ENCODE measurements at regions not wholly inside any gene's neighbourhood (a gene's known extent, or its start where the extent isn't known, plus 50 kb on each side); places are given as distances from the start of the nearest gene placed in this dataset.

GRCh38 chr5:54761213-54761701 is 224.1 kb downstream of the ESM1 start:
- Histone ChIP-seq H3K4me1 (ENCODE audit: insufficient read depth, low read length) (peaks cover 11% of the 10 kb centered on the region), H3K27me3 (ENCODE audit: insufficient read depth, low read length) (no peaks in the 10 kb centered on the region), H2AFZ (ENCODE audit: low read depth, low read length) (no peak overlapping the region), H3K4me3 (ENCODE audit: low read length) (no peak overlapping the region), H3K36me3 (ENCODE audit: insufficient read depth, low read length) (no peaks in the 10 kb centered on the region), H3K9me3 (ENCODE audit: low read length) (no peaks in the 10 kb centered on the region)

- H3K36me3 ChIP-seq (ENCODE audit: insufficient read depth, low read length), result no peaks in the 10 kb centered on the region
- peaks cover 11% of the 10 kb centered on the region for H3K4me1 ChIP-seq (ENCODE audit: insufficient read depth, low read length)
- no peak overlapping the region for H3K4me3 ChIP-seq (ENCODE audit: low read length)
- H3K9me3 ChIP-seq (ENCODE audit: low read length), result no peaks in the 10 kb centered on the region
- no peaks in the 10 kb centered on the region for H3K27me3 ChIP-seq (ENCODE audit: insufficient read depth, low read length)
- H2AFZ ChIP-seq (ENCODE audit: low read depth, low read length), result no peak overlapping the region
Measured at GRCh38 chr5:54760182-54760935, 225.0 kb downstream of the ESM1 start.

- H3K36me3 ChIP-seq (ENCODE audit: insufficient read depth, low read length), result no peaks in the 10 kb centered on the region
- no peaks in the 10 kb centered on the region for H3K9me3 ChIP-seq (ENCODE audit: low read length)
- peaks cover 11% of the 10 kb centered on the region for H3K4me1 ChIP-seq (ENCODE audit: insufficient read depth, low read length)
- H2AFZ ChIP-seq (ENCODE audit: low read depth, low read length), result no peak overlapping the region
- no peaks in the 10 kb centered on the region for H3K27me3 ChIP-seq (ENCODE audit: insufficient read depth, low read length)
- no peak overlapping the region for H3K4me3 ChIP-seq (ENCODE audit: low read length)
Measured at GRCh38 chr5:54758038-54758437, 227.4 kb downstream of the ESM1 start.

- Histone ChIP-seq H2AFZ (ENCODE audit: low read depth, low read length) (no peak overlapping the region), H3K4me3 (ENCODE audit: low read length) (no peak overlapping the region), H3K9me3 (ENCODE audit: low read length) (no peaks in the 10 kb centered on the region)
Measured at GRCh38 chr5:54757541-54757940, 227.9 kb downstream of the ESM1 start.

GRCh38 chr5:54756796-54757402 is 228.5 kb downstream of the ESM1 start:
- no peak overlapping the region for H3K4me3 ChIP-seq (ENCODE audit: low read length)
- no peaks in the 10 kb centered on the region for H3K36me3 ChIP-seq (ENCODE audit: insufficient read depth, low read length)
- H3K27me3 ChIP-seq (ENCODE audit: insufficient read depth, low read length), result no peaks in the 10 kb centered on the region
- H3K4me1 ChIP-seq (ENCODE audit: insufficient read depth, low read length), result peaks cover 11% of the 10 kb centered on the region
- no peak overlapping the region for H2AFZ ChIP-seq (ENCODE audit: low read depth, low read length)
- no peaks in the 10 kb centered on the region for H3K9me3 ChIP-seq (ENCODE audit: low read length)

More at GRCh38 chr5:54757541-54757940, 227.9 kb downstream of the ESM1 start:
- no peaks in the 10 kb centered on the region for H3K27me3 ChIP-seq (ENCODE audit: insufficient read depth, low read length)
- H3K4me1 ChIP-seq (ENCODE audit: insufficient read depth, low read length), result peaks cover 11% of the 10 kb centered on the region
- H3K36me3 ChIP-seq (ENCODE audit: insufficient read depth, low read length), result no peaks in the 10 kb centered on the region

GRCh38 chr5:54756301-54756700 is 229.1 kb downstream of the ESM1 start:
- Histone ChIP-seq H2AFZ (ENCODE audit: low read depth, low read length) (no peak overlapping the region), H3K36me3 (ENCODE audit: insufficient read depth, low read length) (no peaks in the 10 kb centered on the region), H3K27me3 (ENCODE audit: insufficient read depth, low read length) (no peaks in the 10 kb centered on the region), H3K9me3 (ENCODE audit: low read length) (peaks cover 3% of the 10 kb centered on the region), H3K4me1 (ENCODE audit: insufficient read depth, low read length) (peaks cover 9% of the 10 kb centered on the region), H3K4me3 (ENCODE audit: low read length) (no peak overlapping the region)

GRCh38 chr5:54754878-54755277 is 230.5 kb downstream of the ESM1 start:
- Histone ChIP-seq H3K4me3 (ENCODE audit: low read length) (no peak overlapping the region), H3K36me3 (ENCODE audit: insufficient read depth, low read length) (no peaks in the 10 kb centered on the region), H3K27me3 (ENCODE audit: insufficient read depth, low read length) (no peaks in the 10 kb centered on the region), H3K9me3 (ENCODE audit: low read length) (peaks cover 3% of the 10 kb centered on the region), H3K4me1 (ENCODE audit: insufficient read depth, low read length) (no peaks in the 10 kb centered on the region), H2AFZ (ENCODE audit: low read depth, low read length) (no peak overlapping the region)

- Histone ChIP-seq H3K4me1 (ENCODE audit: insufficient read depth, low read length) (no peaks in the 10 kb centered on the region), H3K27me3 (ENCODE audit: insufficient read depth, low read length) (no peaks in the 10 kb centered on the region), H2AFZ (ENCODE audit: low read depth, low read length) (no peak overlapping the region), H3K4me3 (ENCODE audit: low read length) (no peak overlapping the region), H3K9me3 (ENCODE audit: low read length) (peaks cover 3% of the 10 kb centered on the region), H3K36me3 (ENCODE audit: insufficient read depth, low read length) (no peaks in the 10 kb centered on the region)
Measured at GRCh38 chr5:54754420-54754819, 231.0 kb downstream of the ESM1 start.

GRCh38 chr5:54753753-54754152 is 231.6 kb downstream of the ESM1 start:
- H3K9me3 ChIP-seq (ENCODE audit: low read length), result peaks cover 3% of the 10 kb centered on the region
- no peak overlapping the region for H2AFZ ChIP-seq (ENCODE audit: low read depth, low read length)
- no peaks in the 10 kb centered on the region for H3K36me3 ChIP-seq (ENCODE audit: insufficient read depth, low read length)
- H3K4me1 ChIP-seq (ENCODE audit: insufficient read depth, low read length), result no peaks in the 10 kb centered on the region
- H3K27me3 ChIP-seq (ENCODE audit: insufficient read depth, low read length), result no peaks in the 10 kb centered on the region
- no peak overlapping the region for H3K4me3 ChIP-seq (ENCODE audit: low read length)

- H3K4me1 ChIP-seq (ENCODE audit: insufficient read depth, low read length), result no peaks in the 10 kb centered on the region
- peaks cover 3% of the 10 kb centered on the region for H3K9me3 ChIP-seq (ENCODE audit: low read length)
- no peak overlapping the region for H3K4me3 ChIP-seq (ENCODE audit: low read length)
- no peaks in the 10 kb centered on the region for H3K27me3 ChIP-seq (ENCODE audit: insufficient read depth, low read length)
- no peaks in the 10 kb centered on the region for H3K36me3 ChIP-seq (ENCODE audit: insufficient read depth, low read length)
- no peak overlapping the region for H2AFZ ChIP-seq (ENCODE audit: low read depth, low read length)
Measured at GRCh38 chr5:54753034-54753433, 232.4 kb downstream of the ESM1 start.

- H3K4me3 ChIP-seq (ENCODE audit: low read length), result no peak overlapping the region
- no peak overlapping the region for H2AFZ ChIP-seq (ENCODE audit: low read depth, low read length)
- no peaks in the 10 kb centered on the region for H3K27me3 ChIP-seq (ENCODE audit: insufficient read depth, low read length)
- peaks cover 3% of the 10 kb centered on the region for H3K9me3 ChIP-seq (ENCODE audit: low read length)
- H3K36me3 ChIP-seq (ENCODE audit: insufficient read depth, low read length), result no peaks in the 10 kb centered on the region
- peaks cover 7% of the 10 kb centered on the region for H3K4me1 ChIP-seq (ENCODE audit: insufficient read depth, low read length)
Measured at GRCh38 chr5:54748527-54748926, 231.0 kb downstream of the SNX18 start.

- Histone ChIP-seq H3K27me3 (ENCODE audit: insufficient read depth, low read length) (no peaks in the 10 kb centered on the region), H2AFZ (ENCODE audit: low read depth, low read length) (no peak overlapping the region), H3K4me1 (ENCODE audit: insufficient read depth, low read length) (peaks cover 7% of the 10 kb centered on the region), H3K9me3 (ENCODE audit: low read length) (peaks cover 3% of the 10 kb centered on the region), H3K36me3 (ENCODE audit: insufficient read depth, low read length) (no peaks in the 10 kb centered on the region), H3K4me3 (ENCODE audit: low read length) (no peak overlapping the region)
Measured at GRCh38 chr5:54746777-54747398, 229.3 kb downstream of the SNX18 start.

- Histone ChIP-seq H2AFZ (ENCODE audit: low read depth, low read length) (no peak overlapping the region), H3K4me1 (ENCODE audit: insufficient read depth, low read length) (peaks cover 7% of the 10 kb centered on the region), H3K4me3 (ENCODE audit: low read length) (no peak overlapping the region), H3K27me3 (ENCODE audit: insufficient read depth, low read length) (no peaks in the 10 kb centered on the region), H3K36me3 (ENCODE audit: insufficient read depth, low read length) (no peaks in the 10 kb centered on the region), H3K9me3 (ENCODE audit: low read length) (no peaks in the 10 kb centered on the region)
Measured at GRCh38 chr5:54746346-54746745, 228.8 kb downstream of the SNX18 start.
